Osteoblast (primary cell): ENCODE measurements at regions not wholly inside any gene's neighbourhood (a gene's known extent, or its start where the extent isn't known, plus 50 kb on each side); places are given as distances from the start of the nearest gene placed in this dataset.

Source experiments
- DNase-seq: peaks from one replicate; pipeline ENCODE4 v3.0.0; 2011; ENCODE audit warnings: low spot score, mixed read lengths; ENCODE audit not compliant: insufficient read length; ENCODE audit errors: missing footprints
- H2AFZ ChIP-seq: 2 replicates; pipeline ENCODE4 v1.6.0; 2011; ENCODE audit warnings: mild to moderate bottlenecking, low read length
- H3K27ac ChIP-seq: 2 replicates; pipeline ENCODE4 v1.5.1; 2011; ENCODE audit warnings: mild to moderate bottlenecking, low read depth, low read length, moderate library complexity
- H3K27me3 ChIP-seq: 2 replicates; pipeline ENCODE4 v1.6.0; 2012; ENCODE audit warnings: mild to moderate bottlenecking, control low read depth, inconsistent platforms, low read length, moderate library complexity; ENCODE audit not compliant: insufficient read depth
- H3K36me3 ChIP-seq: 2 replicates; pipeline ENCODE4 v1.5.1; 2011; ENCODE audit warnings: mild to moderate bottlenecking, low read length, control low read depth, moderate library complexity; ENCODE audit not compliant: insufficient read depth
- H3K4me1 ChIP-seq: 2 replicates; pipeline ENCODE4 v1.5.1; 2011; ENCODE audit warnings: mild to moderate bottlenecking, low read length, control low read depth, moderate library complexity; ENCODE audit not compliant: insufficient read depth
- H3K4me2 ChIP-seq: 2 replicates; pipeline ENCODE4 v1.6.0; 2011; ENCODE audit warnings: mild to moderate bottlenecking, low read length; ENCODE audit not compliant: insufficient read depth
- H3K4me3 ChIP-seq: fragments of 200-600 bp; sonication (generic); 3 replicates; pipeline ENCODE4 v1.5.1; 2012; ENCODE audit warnings: mild to moderate bottlenecking, low read length, inconsistent platforms; ENCODE audit not compliant: insufficient read depth
- H3K79me2 ChIP-seq: 2 replicates; pipeline ENCODE4 v1.6.0; 2012; ENCODE audit warnings: mild to moderate bottlenecking, low read length, control low read depth, inconsistent platforms; ENCODE audit not compliant: insufficient read depth
- H3K9me3 ChIP-seq: 2 replicates; pipeline ENCODE4 v1.5.1; 2011; ENCODE audit warnings: low read depth, low read length, control low read depth
- H4K20me1 ChIP-seq: 2 replicates; pipeline ENCODE4 v1.6.0; 2012; ENCODE audit warnings: mild to moderate bottlenecking, low read length, control low read depth; ENCODE audit not compliant: insufficient read depth
- TF ChIP-seq, protein P1 (sequence below): IDR thresholded peaks from 2 replicates; pipeline ENCODE4 v1.5.1; 2011; ENCODE audit warnings: mild to moderate bottlenecking, low read depth, low read length, moderate library complexity; ENCODE audit errors: extremely low read depth

DNA sequence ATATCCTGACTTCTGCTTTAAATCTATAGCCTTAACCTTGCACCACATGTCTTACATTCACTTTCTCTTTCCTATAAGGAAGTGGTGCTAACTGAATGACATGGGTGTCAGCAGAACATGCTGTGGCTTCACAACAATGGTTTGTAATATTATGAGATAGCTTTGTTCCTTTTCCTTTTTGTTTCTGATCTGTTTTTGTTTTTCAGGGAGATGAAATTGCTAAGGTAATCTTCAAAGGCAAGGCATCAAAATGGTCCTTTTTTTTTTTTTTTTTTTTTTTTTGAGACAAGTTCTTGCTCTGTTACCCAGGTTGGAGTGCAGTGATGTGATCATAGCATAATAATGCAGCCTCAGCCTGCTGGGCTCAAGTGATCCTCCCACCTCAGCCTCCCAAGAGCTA, 53.6 kb upstream of the RANBP6 start:
- no peaks in the 10 kb centered on the region for H4K20me1 ChIP-seq
- TF ChIP-seq, protein P1, sequence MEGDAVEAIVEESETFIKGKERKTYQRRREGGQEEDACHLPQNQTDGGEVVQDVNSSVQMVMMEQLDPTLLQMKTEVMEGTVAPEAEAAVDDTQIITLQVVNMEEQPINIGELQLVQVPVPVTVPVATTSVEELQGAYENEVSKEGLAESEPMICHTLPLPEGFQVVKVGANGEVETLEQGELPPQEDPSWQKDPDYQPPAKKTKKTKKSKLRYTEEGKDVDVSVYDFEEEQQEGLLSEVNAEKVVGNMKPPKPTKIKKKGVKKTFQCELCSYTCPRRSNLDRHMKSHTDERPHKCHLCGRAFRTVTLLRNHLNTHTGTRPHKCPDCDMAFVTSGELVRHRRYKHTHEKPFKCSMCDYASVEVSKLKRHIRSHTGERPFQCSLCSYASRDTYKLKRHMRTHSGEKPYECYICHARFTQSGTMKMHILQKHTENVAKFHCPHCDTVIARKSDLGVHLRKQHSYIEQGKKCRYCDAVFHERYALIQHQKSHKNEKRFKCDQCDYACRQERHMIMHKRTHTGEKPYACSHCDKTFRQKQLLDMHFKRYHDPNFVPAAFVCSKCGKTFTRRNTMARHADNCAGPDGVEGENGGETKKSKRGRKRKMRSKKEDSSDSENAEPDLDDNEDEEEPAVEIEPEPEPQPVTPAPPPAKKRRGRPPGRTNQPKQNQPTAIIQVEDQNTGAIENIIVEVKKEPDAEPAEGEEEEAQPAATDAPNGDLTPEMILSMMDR, result no peak
- no peaks in the 10 kb centered on the region for H3K4me1 ChIP-seq
- H3K4me3 ChIP-seq, result no peak overlapping the region
- no peak for DNase-seq
- no peaks in the 10 kb centered on the region for H3K36me3 ChIP-seq
- H3K79me2 ChIP-seq, result no peaks in the 10 kb centered on the region
- H3K4me2 ChIP-seq, result no peak overlapping the region
- H3K27me3 ChIP-seq, result peaks cover 4% of the 10 kb centered on the region
- H3K27ac ChIP-seq, result no peak overlapping the region
- no peaks in the 10 kb centered on the region for H3K9me3 ChIP-seq
- H2AFZ ChIP-seq, result no peak overlapping the region

DNA sequence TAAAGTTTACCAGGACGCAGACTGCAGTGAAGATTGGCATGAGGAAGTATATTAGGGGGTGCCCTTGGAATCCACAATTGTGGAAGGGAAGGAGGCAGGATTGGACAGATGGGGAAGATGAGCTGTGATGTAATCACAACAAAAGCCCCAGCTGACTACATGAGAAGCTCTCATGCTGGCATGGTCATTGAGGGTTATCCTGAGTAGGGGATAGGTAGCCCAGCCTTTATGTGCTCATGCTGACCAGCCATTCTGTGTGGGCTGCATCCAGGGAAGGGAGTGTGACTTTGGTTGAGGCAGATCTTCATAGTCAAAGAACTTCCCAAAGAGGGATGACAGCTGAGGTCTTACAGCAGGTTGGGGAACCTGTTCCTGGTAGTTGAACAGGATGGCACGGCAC, 52.0 kb upstream of the RANBP6 start:
- Histone ChIP-seq H3K9me3 (no peaks in the 10 kb centered on the region), H3K4me2 (no peak overlapping the region), H3K79me2 (no peaks in the 10 kb centered on the region), H4K20me1 (no peaks in the 10 kb centered on the region), H2AFZ (no peak overlapping the region), H3K27ac (no peak overlapping the region), H3K27me3 (peaks cover 4% of the 10 kb centered on the region), H3K4me1 (no peaks in the 10 kb centered on the region), H3K36me3 (no peaks in the 10 kb centered on the region), H3K4me3 (no peak overlapping the region)
- TF ChIP-seq, protein P1, result no peak
- no peak for DNase-seq
